Midbrain (tissue), 1 donor: ENCODE measurements at regions not wholly inside any gene's neighbourhood (a gene's known extent, or its start where the extent isn't known, plus 50 kb on each side); places are given as distances from the start of the nearest gene placed in this dataset.

ENCODE experiments used
- DNase-seq: peaks from one replicate; lab custom pipeline; 2025; lab: John Stamatoyannopoulos, UW

- no peak for DNase-seq
Measured at GRCh38 chr14:27384124-27384523, 786.3 kb upstream of the NOVA1 start.

GRCh38 chr14:27386391-27386790 is 788.6 kb upstream of the NOVA1 start:
- DNase-seq, result no peak

GRCh38 chr14:27387463-27387862 is 789.6 kb upstream of the NOVA1 start:
- no peak for DNase-seq

GRCh38 chr14:27389402-27389801 is 791.6 kb upstream of the NOVA1 start:
- DNase-seq, result no peak

GRCh38 chr14:27390155-27390554 is 792.3 kb upstream of the NOVA1 start:
- no peak for DNase-seq

GRCh38 chr14:27391331-27391730 is 793.5 kb upstream of the NOVA1 start:
- DNase-seq, result no peak

- DNase-seq, result no peak
Measured at GRCh38 chr14:27392153-27392552, 794.3 kb upstream of the NOVA1 start.

GRCh38 chr14:27409944-27410343 is 812.1 kb upstream of the NOVA1 start:
- DNase-seq, result no peak

GRCh38 chr14:27410981-27411380 is 813.1 kb upstream of the NOVA1 start:
- DNase-seq, result no peak

- no peak for DNase-seq
Measured at GRCh38 chr14:27427796-27428195, 830.0 kb upstream of the NOVA1 start.

- no peak for DNase-seq
Measured at GRCh38 chr14:27435923-27436670, 838.3 kb upstream of the NOVA1 start.

- DNase-seq, result no peak
Measured at GRCh38 chr14:27484633-27485032, 886.8 kb upstream of the NOVA1 start.

- DNase-seq, result no peak
Measured at GRCh38 chr14:27485193-27485592, 887.4 kb upstream of the NOVA1 start.

- no peak for DNase-seq
Measured at GRCh38 chr14:27506272-27506671, 908.4 kb upstream of the NOVA1 start.

- no peak for DNase-seq
Measured at GRCh38 chr14:27528328-27528727, 930.5 kb upstream of the NOVA1 start.

GRCh38 chr14:27536748-27537147 is 938.9 kb upstream of the NOVA1 start:
- DNase-seq, result no peak

- no peak for DNase-seq
Measured at GRCh38 chr14:27546111-27546510, 948.3 kb upstream of the NOVA1 start.

GRCh38 chr14:27553790-27554189 is 956.0 kb upstream of the NOVA1 start:
- peak; percentile 14 for DNase-seq

GRCh38 chr14:27557445-27557844 is 959.6 kb upstream of the NOVA1 start:
- no peak for DNase-seq

- DNase-seq, result no peak
Measured at GRCh38 chr14:27559848-27560247, 962.0 kb upstream of the NOVA1 start.

GRCh38 chr14:27566843-27567382 is 969.1 kb upstream of the NOVA1 start:
- DNase-seq, result no peak

- DNase-seq, result no peak
Measured at GRCh38 chr14:27573018-27573417, 975.2 kb upstream of the NOVA1 start.

- DNase-seq, result no peak
Measured at GRCh38 chr14:27587103-27587502, 989.3 kb upstream of the NOVA1 start.

GRCh38 chr14:27605282-27605681 is 1007.4 kb upstream of the NOVA1 start:
- DNase-seq, result no peak
